ENCODE measurements at regions not wholly inside any gene's neighbourhood (a gene's known extent, or its start where the extent isn't known, plus 50 kb on each side); places are given as distances from the start of the nearest gene placed in this dataset.

GRCh38 chr4:84189144-84189543 lies 309.9 kb downstream of the NKX6-1 start:
- Histone ChIP-seq H3K4me2 (no peak overlapping the region), H3K36me3 (ENCODE audit: insufficient read depth) (no peaks in the 10 kb centered on the region), H3K4me1 (ENCODE audit: insufficient read depth) (peaks cover 11% of the 10 kb centered on the region), H2AFZ (no peak overlapping the region), H3K4me3 (no peak overlapping the region), H3K9me2 (ENCODE audit: insufficient read depth) (peaks cover 6% of the 10 kb centered on the region), H3K27ac (ENCODE audit: low read depth) (no peak overlapping the region), H3F3A (replicated peaks; ENCODE audit: low read depth) (no peaks in the 10 kb centered on the region), H3K79me2 (replicated peaks; ENCODE audit: insufficient read depth) (no peaks in the 10 kb centered on the region), H4K20me1 (replicated peaks; ENCODE audit: insufficient read depth) (no peaks in the 10 kb centered on the region), H3K27me3 (ENCODE audit: insufficient read depth) (no peaks in the 10 kb centered on the region)
- no peaks in the 10 kb centered on the region for H3K27me3 Mint-ChIP-seq (ENCODE audit: insufficient read depth, low read depth, poor library complexity)
- no peaks in the 10 kb centered on the region for H3K36me3 Mint-ChIP-seq (ENCODE audit: low read depth)
- no peaks in the 10 kb centered on the region for H3K9me3 Mint-ChIP-seq
- H3K27ac Mint-ChIP-seq = no peak overlapping the region
- no peak for ATAC-seq
- peaks cover 8% of the 10 kb centered on the region; the same call in 2 of the 3 replicates for H3K4me1 Mint-ChIP-seq
- no peak for DNase-seq (ENCODE audit: low spot score)
- no peak for TF ChIP-seq EZH2phosphoT487 (IDR thresholded peaks at IDR 0.05; ENCODE audit: unreplicated experiment)
- TF ChIP-seq ZNF462 (CRISPR knock-in tag; IDR thresholded peaks at IDR 0.05) = no peak
- TF ChIP-seq POLR2AphosphoS5 (IDR thresholded peaks at IDR 0.05; ENCODE audit: low read depth) = no peak
- H3K4me3 Mint-ChIP-seq = no peak overlapping the region

GRCh38 chr4:84179409-84179808 lies 319.7 kb downstream of the NKX6-1 start:
- no peak overlapping the region for H3K27ac ChIP-seq (ENCODE audit: low read depth)
- H3K4me1 ChIP-seq (ENCODE audit: insufficient read depth) = no peaks in the 10 kb centered on the region
- H2AFZ ChIP-seq = no peak overlapping the region
- H3K4me1 Mint-ChIP-seq = no peaks in the 10 kb centered on the region
- no peaks in the 10 kb centered on the region for H3K27me3 ChIP-seq (ENCODE audit: insufficient read depth)
- no peak overlapping the region for H3K4me2 ChIP-seq
- no peaks in the 10 kb centered on the region for H4K20me1 ChIP-seq (replicated peaks; ENCODE audit: insufficient read depth)
- DNase-seq (ENCODE audit: low spot score) = no peak
- H3K36me3 ChIP-seq (ENCODE audit: insufficient read depth) = no peaks in the 10 kb centered on the region
- H3K9me2 ChIP-seq (ENCODE audit: insufficient read depth) = peaks cover 8% of the 10 kb centered on the region; the same call in 1 of the 2 replicates
- H3K27me3 Mint-ChIP-seq (ENCODE audit: insufficient read depth, low read depth, poor library complexity) = no peaks in the 10 kb centered on the region
- H3K36me3 Mint-ChIP-seq (ENCODE audit: low read depth) = no peaks in the 10 kb centered on the region
- no peaks in the 10 kb centered on the region for H3K9me3 Mint-ChIP-seq
- ATAC-seq = no peak
- no peaks in the 10 kb centered on the region for H3K79me2 ChIP-seq (replicated peaks; ENCODE audit: insufficient read depth)
- H3K4me3 ChIP-seq = no peak overlapping the region
- H3K4me3 Mint-ChIP-seq = no peak overlapping the region
- no peak overlapping the region for H3K27ac Mint-ChIP-seq
- no peaks in the 10 kb centered on the region for H3F3A ChIP-seq (replicated peaks; ENCODE audit: low read depth)
- TF ChIP-seq EZH2 (IDR thresholded peaks at IDR 0.05; ENCODE audit: low read depth, unreplicated experiment) = no peak
- TF ChIP-seq EZH2phosphoT487 (IDR thresholded peaks at IDR 0.05; ENCODE audit: unreplicated experiment) = no peak
- no peak for TF ChIP-seq ZNF462 (CRISPR knock-in tag; IDR thresholded peaks at IDR 0.05)

Data from GM23338 (cell line).